HG02981 (cell line): ENCODE measurements at regions not wholly inside any gene's neighbourhood (a gene's known extent, or its start where the extent isn't known, plus 50 kb on each side); places are given as distances from the start of the nearest gene placed in this dataset.
A peak's percentile ranks its signal among the peaks of the same experiment; 100 is the strongest.

Experiments
- ATAC-seq: cut with Tn5 transposase; IDR thresholded peaks from one replicate; pipeline ENCODE4 v1.9.1; 2021; ENCODE audit warnings: mild to moderate bottlenecking, moderate library complexity; ENCODE audit not compliant: unreplicated experiment

DNA sequence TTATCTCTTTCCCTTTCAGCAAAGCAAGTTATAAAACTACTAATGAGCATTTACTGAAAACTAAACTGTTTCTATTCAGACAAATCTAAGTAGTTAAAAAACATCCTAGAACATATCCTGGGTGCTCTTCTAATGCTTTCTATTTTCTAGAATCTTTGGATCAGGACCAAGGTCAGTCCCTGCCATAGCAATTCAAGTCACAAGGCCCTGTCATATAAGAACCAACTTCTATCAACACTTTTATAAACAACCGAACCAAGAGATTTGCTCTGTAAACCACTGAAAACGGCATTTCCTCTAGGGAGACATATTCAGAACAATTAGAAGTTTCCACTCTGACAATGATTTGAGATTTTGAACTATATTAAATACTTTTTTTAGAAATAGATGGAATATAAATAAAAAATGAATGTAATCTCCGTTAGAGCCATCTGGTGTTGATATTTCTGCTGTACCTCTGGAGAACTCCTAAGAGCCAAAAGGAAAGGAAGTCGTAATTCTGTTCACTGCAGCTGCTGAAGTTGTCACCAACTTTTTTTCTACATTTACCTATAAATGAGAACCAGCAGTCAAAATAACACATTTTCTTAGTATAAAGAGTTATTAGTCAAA, 51.4 kb upstream of the LGSN start:
- ATAC-seq: no peak

DNA sequence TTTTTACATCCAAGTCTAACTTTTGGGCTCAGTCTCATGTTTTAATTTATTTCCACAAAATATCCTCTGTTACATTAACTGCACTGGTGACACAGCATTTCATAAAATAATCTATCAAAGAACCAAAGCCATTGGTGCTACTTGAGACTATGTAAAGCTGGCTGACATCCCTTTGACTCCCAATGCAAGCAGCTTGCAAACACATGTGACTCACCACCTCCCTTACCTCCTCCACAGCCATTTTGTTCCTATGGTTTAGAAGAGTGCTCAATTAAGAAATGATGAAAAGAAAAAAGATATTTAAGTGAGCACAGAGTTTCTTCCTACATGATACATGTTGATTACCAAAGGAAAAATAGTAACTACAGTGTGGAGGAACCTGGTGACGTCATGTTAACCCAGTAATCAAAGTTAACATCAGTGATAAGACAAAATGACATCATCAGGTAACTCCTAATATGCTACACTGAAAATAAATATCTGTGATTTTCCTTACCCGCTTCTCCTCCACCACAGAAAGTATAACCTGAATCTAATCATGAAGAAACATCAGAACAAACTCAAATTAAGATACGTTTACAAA, 53.3 kb upstream of the LGSN start:
- ATAC-seq: no peak

DNA sequence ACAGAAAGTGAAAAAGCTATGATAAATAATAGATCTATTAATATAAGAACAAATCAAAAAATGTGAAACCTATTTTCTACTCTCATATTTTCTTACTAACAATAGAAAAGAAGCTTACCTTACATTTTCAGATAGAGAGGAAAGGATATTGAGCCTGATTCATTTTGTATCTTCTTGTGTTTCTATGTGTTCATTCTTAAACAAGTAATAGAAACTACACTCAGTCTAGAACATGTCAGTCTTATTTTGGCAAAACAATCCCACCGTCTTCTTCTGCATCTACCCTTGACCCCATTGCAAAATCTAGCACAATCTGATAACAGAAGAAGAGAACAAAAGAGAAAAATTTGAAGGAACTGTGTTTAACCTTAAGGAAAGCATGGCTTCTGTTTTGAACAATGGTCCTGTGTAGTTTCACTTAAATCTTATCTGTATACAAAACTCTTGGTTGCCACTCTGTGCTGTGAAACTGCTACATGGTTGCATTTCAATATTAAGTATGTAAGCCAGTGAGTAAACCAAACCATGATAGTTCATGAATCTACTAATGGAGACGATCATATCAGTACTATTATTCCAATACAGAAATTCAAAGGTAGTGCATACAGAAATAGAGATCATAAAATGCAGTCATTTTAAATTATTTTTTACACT, 69.5 kb upstream of the LGSN start:
- ATAC-seq: peak; percentile 55

DNA sequence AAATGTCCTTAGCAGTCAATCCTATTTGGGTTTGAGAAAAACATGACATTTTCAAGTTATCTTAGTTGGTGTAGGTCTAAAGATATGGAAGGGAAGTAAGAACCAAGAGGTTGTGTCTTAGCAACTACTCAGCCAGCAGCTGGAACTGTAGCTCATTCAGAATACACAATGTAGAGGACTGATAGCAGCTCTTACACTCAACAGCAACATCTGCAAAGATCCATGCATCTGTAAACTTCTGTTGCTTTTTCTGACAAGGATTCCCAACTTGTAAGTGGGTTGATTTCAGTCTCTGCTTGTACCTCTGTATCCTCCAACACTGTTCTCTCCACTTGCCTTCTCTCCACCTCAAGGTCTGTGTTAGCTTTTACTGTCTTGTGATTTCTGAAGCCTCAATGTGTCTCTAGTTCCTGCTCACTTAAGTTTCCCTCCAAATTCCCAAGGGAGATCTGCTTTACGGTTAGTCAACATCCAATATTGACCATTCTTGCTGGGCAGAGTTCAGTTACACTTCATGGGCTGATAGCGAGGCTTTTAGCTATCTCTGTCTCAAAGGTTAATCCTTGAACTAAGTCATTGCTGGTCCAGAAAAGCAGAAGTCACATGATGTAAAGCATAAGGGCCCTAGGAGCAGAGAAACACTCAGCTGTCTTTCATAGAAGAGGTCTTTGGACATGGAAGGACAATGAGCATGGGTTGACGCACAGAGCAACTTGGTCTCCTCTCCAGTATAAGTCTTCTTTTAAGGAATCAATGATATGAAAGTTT, 71.6 kb upstream of the LGSN start:
- no peak for ATAC-seq

GRCh38 chr6:63392092-63392724, 72.4 kb upstream of the LGSN start:
- ATAC-seq: no peak

- no peak for ATAC-seq
Measured at GRCh38 chr6:63394656-63395308, 75.0 kb upstream of the LGSN start.

DNA sequence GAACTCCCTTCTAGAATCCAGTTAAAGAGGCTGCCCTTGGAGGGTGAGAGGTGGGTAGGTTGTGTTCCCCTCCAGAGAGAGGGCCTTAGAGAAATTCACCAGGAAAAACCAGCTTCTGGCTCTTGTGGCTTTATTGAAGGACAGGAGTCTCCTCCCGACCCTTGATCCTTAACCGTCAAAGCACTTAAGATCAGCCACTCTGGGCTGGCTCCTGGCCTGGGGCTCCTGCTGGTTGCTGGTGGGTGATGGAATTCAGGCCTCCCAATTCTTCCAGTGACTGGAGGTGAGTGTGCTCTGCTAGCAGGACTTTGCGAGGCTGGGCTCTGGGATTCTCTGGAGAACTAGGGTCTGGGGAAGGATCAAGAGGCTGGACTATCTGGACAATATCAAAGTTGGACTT, 75.6 kb upstream of the LGSN start:
- ATAC-seq: no peak

DNA sequence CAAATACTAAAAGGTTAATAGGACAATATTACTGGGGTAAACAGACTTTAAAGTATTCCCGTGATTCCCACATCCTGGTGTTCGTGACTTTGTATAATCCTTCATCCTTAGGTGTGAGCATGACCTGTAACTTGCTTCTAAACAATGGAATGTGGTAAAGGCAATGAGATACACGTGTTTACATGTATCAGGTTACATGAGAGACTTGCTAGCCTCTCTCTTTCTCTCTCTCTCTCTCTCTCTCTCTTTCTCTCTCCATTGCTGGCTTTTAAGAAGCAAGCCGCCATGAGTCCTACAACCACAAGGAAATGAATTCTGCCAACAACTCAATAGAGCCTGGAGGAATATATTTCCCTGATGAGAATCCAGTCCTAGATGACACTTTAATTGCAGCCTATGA, 83.9 kb upstream of the LGSN start:
- no peak for ATAC-seq

GRCh38 chr6:63410435-63411426, 90.9 kb upstream of the LGSN start:
- ATAC-seq: no peak

DNA sequence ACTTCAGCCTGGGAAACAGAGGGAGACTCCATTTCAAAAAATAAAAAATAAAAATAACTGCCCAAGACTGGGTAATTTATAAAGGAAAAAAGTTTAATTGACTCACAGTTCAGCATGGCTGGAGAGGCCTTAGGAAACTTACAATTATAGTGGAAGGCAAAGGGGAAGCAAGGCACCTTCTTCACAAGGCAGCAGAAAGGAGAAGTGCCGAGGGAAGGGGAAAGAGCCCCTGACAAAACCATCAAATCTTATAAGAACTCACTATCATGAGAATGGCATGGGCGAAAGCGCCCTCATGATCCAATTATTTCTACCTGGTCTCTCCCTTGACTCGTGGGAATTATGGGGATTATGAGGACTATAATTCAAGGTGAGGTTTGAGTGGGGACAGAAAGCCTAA, 95.5 kb upstream of the LGSN start:
- no peak for ATAC-seq

- ATAC-seq: no peak
Measured at GRCh38 chr6:63418741-63419140, 99.0 kb upstream of the LGSN start.

GRCh38 chr6:63424636-63425035, 104.9 kb upstream of the LGSN start:
- ATAC-seq: no peak

- ATAC-seq: no peak
Measured at GRCh38 chr6:63425493-63425892, 105.7 kb upstream of the LGSN start.

DNA sequence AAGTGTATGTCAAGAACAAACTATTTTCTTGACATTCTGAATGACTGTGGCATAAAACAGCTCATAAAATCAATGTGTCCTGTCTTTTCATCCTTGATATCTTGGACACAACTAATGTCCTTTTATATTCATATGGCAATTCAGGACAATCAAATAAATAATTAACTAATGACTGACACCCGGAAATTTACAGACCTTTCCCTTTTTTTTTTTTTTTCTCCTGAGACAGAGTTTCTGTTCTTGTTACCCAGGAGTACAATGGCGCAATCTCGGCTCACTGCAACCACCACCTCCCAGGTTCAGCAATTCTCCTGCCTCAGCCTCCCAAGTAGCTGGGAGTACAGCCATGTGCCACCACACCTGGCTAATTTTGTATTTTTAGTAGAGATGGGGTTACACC, 107.1 kb upstream of the LGSN start:
- ATAC-seq: no peak

DNA sequence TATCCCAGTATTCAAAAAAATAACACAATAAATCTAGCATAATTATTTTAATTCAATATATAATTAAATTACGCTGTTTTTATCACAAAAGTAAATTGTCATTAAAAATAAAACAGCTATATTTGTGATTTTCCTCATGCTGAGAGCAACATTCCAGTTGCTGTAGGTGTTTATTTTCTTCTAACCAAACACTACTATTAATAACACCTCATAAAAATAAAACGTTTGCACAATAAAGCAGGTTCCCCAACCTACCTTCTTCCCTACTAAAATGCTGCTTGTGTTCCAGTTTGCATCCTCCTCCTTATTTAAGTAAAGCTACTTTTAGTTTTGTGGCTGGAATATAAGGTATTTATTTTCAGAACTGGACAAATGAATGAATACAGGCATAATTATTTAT, 108.2 kb upstream of the LGSN start:
- no peak for ATAC-seq

DNA sequence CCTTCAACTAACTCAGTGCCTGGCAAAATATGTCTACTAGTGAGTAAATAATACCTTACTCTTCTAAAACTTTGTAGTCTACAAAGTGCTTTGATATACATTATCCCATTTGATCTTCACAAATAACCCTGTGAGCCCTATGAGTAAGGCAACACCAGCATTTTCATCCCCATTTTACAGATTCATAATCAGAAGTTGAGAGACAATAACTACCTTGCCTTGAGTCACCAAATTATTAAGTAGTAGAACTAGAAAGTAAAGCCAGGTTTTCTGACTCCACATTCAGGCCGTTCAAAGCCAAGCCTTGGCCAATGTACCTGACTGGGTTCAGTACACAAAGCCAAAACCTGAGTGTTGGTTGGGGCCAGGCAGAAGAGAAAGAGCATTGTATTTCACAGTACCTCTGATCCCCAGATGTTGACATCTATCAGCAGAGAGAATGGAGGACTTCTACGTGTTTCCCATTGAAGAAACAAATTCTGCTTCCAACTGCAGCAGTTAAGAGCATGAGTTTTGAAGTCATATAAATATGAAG, 111.3 kb upstream of the LGSN start:
- no peak for ATAC-seq

- ATAC-seq: no peak
Measured at GRCh38 chr6:63434943-63435342, 115.2 kb upstream of the LGSN start.

GRCh38 chr6:63436356-63436755, 116.6 kb upstream of the LGSN start:
- ATAC-seq: no peak

DNA sequence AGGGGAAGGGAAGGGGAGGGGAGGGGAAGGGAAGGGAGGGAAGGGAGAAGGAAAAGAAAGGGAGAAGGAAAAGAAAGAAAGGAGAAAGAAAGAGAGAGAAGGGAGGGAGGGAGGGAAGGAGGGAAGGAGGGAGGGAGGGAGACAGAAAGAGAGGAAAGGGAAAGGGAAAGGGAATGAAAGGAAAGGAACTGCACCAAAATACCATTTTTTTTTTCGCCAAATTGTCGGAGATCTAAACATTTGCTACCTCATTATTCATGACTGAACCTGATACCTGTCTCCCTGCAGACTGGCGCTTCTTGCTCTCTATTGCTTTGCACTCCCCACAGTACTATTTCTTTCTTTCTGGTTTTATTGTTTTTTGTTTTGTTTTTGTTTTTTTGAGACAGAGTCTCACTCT, 117.3 kb upstream of the LGSN start:
- ATAC-seq: no peak

DNA sequence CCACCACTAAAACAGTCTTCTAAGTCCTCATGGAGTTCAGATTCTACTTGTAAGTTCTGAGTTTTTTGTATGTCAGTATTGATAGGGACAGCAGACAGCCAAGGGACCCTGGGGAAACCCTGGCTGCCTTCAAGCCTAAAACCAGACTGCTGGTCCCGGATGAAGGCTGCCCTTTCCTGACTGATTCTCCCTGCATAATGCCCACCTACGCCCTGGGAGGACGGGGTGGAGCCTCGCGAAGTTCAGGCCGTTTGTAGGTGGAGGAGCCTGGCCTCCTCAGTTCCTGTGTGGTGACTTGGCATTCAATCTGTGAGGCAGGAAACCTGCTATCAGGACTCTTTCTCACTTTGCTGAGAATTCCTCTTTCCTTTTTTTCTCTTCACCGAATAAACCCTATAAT, 120.3 kb upstream of the LGSN start:
- ATAC-seq: no peak
